Testis (tissue), 2 donors: ENCODE measurements at regions not wholly inside any gene's neighbourhood (a gene's known extent, or its start where the extent isn't known, plus 50 kb on each side); places are given as distances from the start of the nearest gene placed in this dataset.

Experiments used
- DNase-seq: peaks from one replicate; pipeline ENCODE4 v3.0.0-alpha.2; 2019
- H3K27ac ChIP-seq, 2 donors: fragments of 200-600 bp; sonication (generic); one replicate each; pipeline ENCODE4 v1.5.1; 2019
- H3K27me3 ChIP-seq: fragments of 200-600 bp; sonication (generic); one replicate; pipeline ENCODE4 v1.5.1; 2019
- H3K36me3 ChIP-seq: fragments of 200-600 bp; sonication (generic); one replicate; pipeline ENCODE4 v1.5.1; 2017; ENCODE audit warnings: low read depth; ENCODE audit errors: missing control alignments
- H3K4me1 ChIP-seq: fragments of 200-600 bp; sonication (generic); one replicate; pipeline ENCODE4 v1.5.1; 2019
- H3K4me3 ChIP-seq, 2 donors: fragments of 200-600 bp; sonication (generic); one replicate each; pipeline ENCODE4 v1.5.1; 2017 to 2019
- H3K9me3 ChIP-seq: fragments of 200-600 bp; sonication (generic); one replicate; pipeline ENCODE4 v1.5.1; 2017
- POLR2A ChIP-seq: fragments of 450-650 bp; IDR thresholded peaks from one replicate; pipeline ENCODE4 v1.6.1; 2017; ENCODE audit warnings: antibody characterized with exemption, mild to moderate bottlenecking, moderate library complexity
- WGBS, 2 donors: methylation state at CpG; one replicate each; pipeline ENCODE4 v1.1.5; 2018; 5-methylcytosine and 5-hydroxymethylcytosine counted together
- intact Hi-C: fragments of 100-400 bp; cut with DNase I; formaldehyde crosslinking; loops from one replicate; pipeline ENCODE4 v1.15.1; 2023; ENCODE audit warnings: low total_unique reads
- TF ChIP-seq, protein P1 (sequence below), 3 experiments: fragments of 450-650 bp in 2 of 3; fragments of 200-600 bp in 1 of 3; sonication (generic) in 1 of 3; IDR thresholded peaks; one replicate each; pipeline ENCODE4 v1.5.1; 2016 to 2019; ENCODE audit warnings: antibody characterized with exemption in 3 of 3, mild to moderate bottlenecking in 2 of 3, moderate library complexity in 1 of 3

DNA sequence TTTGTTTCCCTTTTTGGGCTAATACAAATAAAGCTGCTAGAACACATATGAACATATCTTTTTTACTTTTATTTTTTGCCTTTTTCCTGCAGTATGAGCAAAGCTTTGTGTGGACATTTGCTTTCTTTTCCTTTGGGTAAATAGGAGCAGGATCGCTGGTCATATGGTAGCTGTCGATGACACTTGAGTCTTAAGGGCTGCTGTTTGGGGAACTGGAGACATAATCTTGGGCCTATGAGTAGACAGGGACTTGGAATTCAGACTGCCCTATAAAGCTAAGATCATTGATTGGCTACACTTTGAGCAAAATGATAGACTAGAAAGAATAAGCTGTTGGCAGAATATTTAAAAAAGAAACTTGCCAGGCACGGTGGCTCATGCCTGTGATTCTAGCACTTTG lies 60.9 kb upstream of the ABL1 start:
- TF ChIP-seq POLR2A, result no peak
- TF ChIP-seq, protein P1, sequence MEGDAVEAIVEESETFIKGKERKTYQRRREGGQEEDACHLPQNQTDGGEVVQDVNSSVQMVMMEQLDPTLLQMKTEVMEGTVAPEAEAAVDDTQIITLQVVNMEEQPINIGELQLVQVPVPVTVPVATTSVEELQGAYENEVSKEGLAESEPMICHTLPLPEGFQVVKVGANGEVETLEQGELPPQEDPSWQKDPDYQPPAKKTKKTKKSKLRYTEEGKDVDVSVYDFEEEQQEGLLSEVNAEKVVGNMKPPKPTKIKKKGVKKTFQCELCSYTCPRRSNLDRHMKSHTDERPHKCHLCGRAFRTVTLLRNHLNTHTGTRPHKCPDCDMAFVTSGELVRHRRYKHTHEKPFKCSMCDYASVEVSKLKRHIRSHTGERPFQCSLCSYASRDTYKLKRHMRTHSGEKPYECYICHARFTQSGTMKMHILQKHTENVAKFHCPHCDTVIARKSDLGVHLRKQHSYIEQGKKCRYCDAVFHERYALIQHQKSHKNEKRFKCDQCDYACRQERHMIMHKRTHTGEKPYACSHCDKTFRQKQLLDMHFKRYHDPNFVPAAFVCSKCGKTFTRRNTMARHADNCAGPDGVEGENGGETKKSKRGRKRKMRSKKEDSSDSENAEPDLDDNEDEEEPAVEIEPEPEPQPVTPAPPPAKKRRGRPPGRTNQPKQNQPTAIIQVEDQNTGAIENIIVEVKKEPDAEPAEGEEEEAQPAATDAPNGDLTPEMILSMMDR (IDR thresholded peaks at IDR 0.05), result no peak
- Histone ChIP-seq H3K27ac (no peak overlapping the region), H3K36me3 (no peaks in the 10 kb centered on the region), H3K4me3 (no peak overlapping the region), H3K9me3 (no peaks in the 10 kb centered on the region), H3K4me1 (no peaks in the 10 kb centered on the region), H3K27me3 (no peaks in the 10 kb centered on the region)
- intact Hi-C loops, result loop anchor here (5.0 kb wide), 1 partner anchor 88 kb away; no protein-coding TSS in a partner anchor
- no peak for DNase-seq
- WGBS, 2 donors, result 89 to 93% methylated on average over 3 of the region's 3 CpGs

DNA sequence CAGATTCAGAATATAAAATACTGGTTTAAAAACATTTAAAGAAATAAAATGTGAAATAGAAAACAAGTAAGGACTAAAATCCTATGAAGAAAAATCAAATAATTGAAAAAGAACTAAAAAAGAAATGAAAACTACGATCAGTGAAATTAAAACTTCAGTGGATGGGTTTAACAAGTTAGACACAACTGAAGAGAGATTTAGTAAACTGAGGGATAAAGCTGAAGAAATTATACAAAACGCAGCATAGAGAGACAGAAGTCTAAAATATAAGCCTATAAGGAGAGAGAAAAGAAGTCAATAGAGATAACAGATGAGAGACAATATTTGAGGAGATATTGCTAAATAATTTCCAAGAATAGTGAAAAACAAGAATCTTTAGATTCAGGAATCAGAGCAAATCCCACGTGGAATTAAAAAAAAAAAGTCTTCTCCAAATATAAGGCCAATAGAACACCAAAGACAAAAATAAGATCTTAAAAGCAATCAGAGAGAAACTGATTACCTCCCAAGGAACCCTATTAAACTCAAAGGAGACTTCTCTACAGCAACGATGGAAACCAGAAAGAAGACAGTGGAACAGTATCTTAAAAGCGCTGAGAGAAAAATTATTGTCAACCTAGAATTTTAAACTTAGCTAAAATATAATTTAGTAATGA lies 59.6 kb upstream of the ABL1 start:
- 97% methylated on average over 5 of the region's 5 CpGs for WGBS, 2 donors
- intact Hi-C loops, result no loop called here
- Histone ChIP-seq H3K4me3 (no peak overlapping the region), H3K4me1 (no peaks in the 10 kb centered on the region), H3K9me3 (no peaks in the 10 kb centered on the region), H3K36me3 (no peaks in the 10 kb centered on the region), H3K27me3 (no peaks in the 10 kb centered on the region), H3K27ac (no peak overlapping the region)
- DNase-seq, result no peak
- TF ChIP-seq POLR2A, result no peak
- TF ChIP-seq, protein P1 (IDR thresholded peaks at IDR 0.05), result no peak

DNA sequence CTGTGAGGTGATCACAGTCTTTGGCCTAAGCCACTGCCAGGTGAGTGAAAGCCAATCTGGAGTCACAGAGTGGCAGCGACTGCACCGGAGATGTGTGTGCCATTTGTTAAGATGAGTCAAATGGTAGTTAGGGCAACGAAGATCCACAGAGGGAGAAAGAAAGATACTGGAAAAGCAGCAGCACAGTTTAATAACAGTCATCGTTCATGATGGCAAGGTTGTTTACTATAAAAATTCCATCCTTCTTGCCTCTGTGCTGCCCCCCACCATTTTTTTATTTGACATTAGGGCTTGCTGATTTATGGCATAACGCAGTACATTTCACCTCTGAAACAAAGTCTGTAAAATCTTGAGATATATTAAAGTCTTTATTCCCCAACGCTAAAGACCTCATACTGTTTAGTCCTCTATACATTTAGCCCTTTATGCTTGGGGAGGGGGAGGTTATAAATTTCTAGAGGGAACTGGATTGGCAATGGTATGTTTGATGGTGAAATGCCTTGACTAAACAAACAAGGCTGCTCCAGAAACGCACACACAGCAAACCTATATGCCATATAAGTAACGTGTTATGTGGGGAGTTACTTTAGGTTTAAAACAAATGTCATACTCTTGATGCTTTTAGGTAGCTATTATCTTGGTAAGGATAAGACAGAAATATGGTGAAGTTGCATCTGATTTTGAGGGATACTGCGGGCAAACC lies 55.8 kb upstream of the ABL1 start:
- H3K4me3 ChIP-seq, result no peak overlapping the region
- 84 to 86% methylated on average over 9 of the region's 9 CpGs for WGBS, 2 donors
- H3K36me3 ChIP-seq, result no peaks in the 10 kb centered on the region
- no peaks in the 10 kb centered on the region for H3K9me3 ChIP-seq
- TF ChIP-seq POLR2A, result no peak
- TF ChIP-seq, protein P1 (IDR thresholded peaks at IDR 0.05), result no peak
- H3K27me3 ChIP-seq, result no peaks in the 10 kb centered on the region
- intact Hi-C loops, result no loop called here
- H3K27ac ChIP-seq, result peak overlapping the region in 1 of 2 donors; percentile 88
- no peak for DNase-seq
- H3K4me1 ChIP-seq, result peaks cover 18% of the 10 kb centered on the region

DNA sequence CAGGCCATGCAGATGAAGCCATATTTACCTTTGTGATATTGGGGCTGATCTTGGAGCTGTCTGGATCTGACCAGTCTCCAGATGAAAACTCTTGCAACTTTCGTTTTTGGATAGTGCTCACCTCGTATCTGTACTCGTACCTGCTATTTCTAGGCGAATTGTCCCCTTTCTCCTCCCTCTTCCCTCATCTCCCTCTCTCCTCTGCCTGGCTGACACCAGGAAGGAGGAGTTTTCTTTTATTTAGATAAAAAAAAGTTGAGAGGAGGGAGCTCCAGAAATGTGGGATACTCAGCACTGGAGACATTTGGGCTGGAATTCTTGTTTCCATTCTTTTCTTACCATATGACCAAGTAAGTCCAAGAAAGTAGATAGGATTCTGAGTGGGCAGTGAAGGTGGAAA lies 54.6 kb upstream of the ABL1 start:
- 35 to 54% methylated on average over 4 of the region's 4 CpGs for WGBS, 2 donors
- peaks cover 18% of the 10 kb centered on the region for H3K4me1 ChIP-seq
- intact Hi-C loops, result no loop called here

More for the DNA sequence above, 54.6 kb upstream of the ABL1 start:
- DNase-seq, result no peak
- no peaks in the 10 kb centered on the region for H3K36me3 ChIP-seq
- H3K4me3 ChIP-seq, result peak overlapping the region in 1 of 2 donors; percentile 21
- H3K27me3 ChIP-seq, result no peaks in the 10 kb centered on the region
- no peaks in the 10 kb centered on the region for H3K9me3 ChIP-seq
- peak overlapping the region; percentile 61 to 88 for H3K27ac ChIP-seq
- TF ChIP-seq, protein P1 (IDR thresholded peaks at IDR 0.05), result no peak
- TF ChIP-seq POLR2A, result no peak
